Panc1 (cell line): ENCODE measurements at regions not wholly inside any gene's neighbourhood (a gene's known extent, or its start where the extent isn't known, plus 50 kb on each side); places are given as distances from the start of the nearest gene placed in this dataset.

Experiments used
- ATAC-seq: fragments of 200-7000 bp; cut with Tn5 transposase; 2 replicates; pipeline ENCODE4 v1.9.1; 2020; ENCODE audit warnings: mild to moderate bottlenecking, moderate library complexity
- BruUV-seq: library from RNA; stranded (reverse); fragments of 400-500 nt; replicated peaks from 2 replicates; lab custom pipeline; 2021; lab: Mats Ljungman, UMichigan
- CTCF ChIA-PET: fragments of 300-600 bp; sonication (Branson Sonifier 250); formaldehyde crosslinking; loops from one replicate; lab custom pipeline; 2022; ENCODE audit warnings: antibody characterized with exemption; lab: Charles Lee
- POLR2A ChIA-PET: fragments of 300-600 bp; sonication (Branson Sonifier 250); formaldehyde crosslinking; loops from one replicate; lab custom pipeline; 2022; ENCODE audit warnings: antibody characterized with exemption; lab: Charles Lee
- DNase-seq: peaks from one replicate; pipeline ENCODE4 v3.0.0-alpha.2; 2010; ENCODE audit warnings: low read depth, low spot score
- H3K27ac ChIP-seq: 2 replicates; pipeline ENCODE4 v1.5.1; 2011; ENCODE audit warnings: mild to moderate bottlenecking, low read length, inconsistent platforms
- H3K27me3 ChIP-seq: fragments of 200-500 bp; sonication (Bioruptor generic); 2 replicates; pipeline ENCODE4 v1.6.0; 2014; ENCODE audit warnings: low read length, inconsistent platforms; ENCODE audit not compliant: control insufficient read depth, insufficient read depth
- H3K36me3 ChIP-seq: fragments of 200-500 bp; sonication (Bioruptor generic); 2 replicates; pipeline ENCODE4 v1.5.1; 2014; ENCODE audit warnings: inconsistent platforms, mild to moderate bottlenecking, low read length, moderate library complexity; ENCODE audit not compliant: control insufficient read depth, insufficient read depth
- H3K4me1 ChIP-seq: 2 replicates; pipeline ENCODE4 v1.5.1; 2011; ENCODE audit warnings: inconsistent platforms, mild to moderate bottlenecking, low read length, moderate library complexity; ENCODE audit not compliant: control insufficient read depth, insufficient read depth
- H3K4me3 ChIP-seq, 2 experiments: 2 replicates each; pipeline ENCODE4 v1.5.1; 2011 to 2012; ENCODE audit warnings: low read depth in 2 of 2, low read length in 2 of 2, mild to moderate bottlenecking in 2 of 2, inconsistent platforms in 1 of 2, moderate library complexity in 1 of 2
- H3K9me3 ChIP-seq: fragments of 200-500 bp; sonication (Bioruptor generic); 2 replicates; pipeline ENCODE4 v1.5.1; 2014; ENCODE audit warnings: low read depth, mild to moderate bottlenecking, inconsistent platforms, low read length, moderate library complexity; ENCODE audit not compliant: control insufficient read depth, insufficient read depth
- POLR2AphosphoS5 ChIP-seq: IDR thresholded peaks from 2 replicates; pipeline ENCODE4 v1.6.1; 2012; ENCODE audit warnings: mild to moderate bottlenecking, low read depth, low read length, moderate library complexity
- SIN3A ChIP-seq: IDR thresholded peaks from 2 replicates; pipeline ENCODE4 v1.6.1; 2012; ENCODE audit warnings: low read depth, mild to moderate bottlenecking, low read length, moderate library complexity, borderline replicate concordance; ENCODE audit not compliant: insufficient read depth
- TCF7L2 ChIP-seq: IDR thresholded peaks from 2 replicates; pipeline ENCODE4 v1.6.1; 2011; ENCODE audit warnings: mild to moderate bottlenecking, low read depth, low read length, inconsistent platforms
- in situ Hi-C: cut with HindIII; loops from 2 replicates; pipeline ENCODE4 v1.10.0; 2016; ENCODE audit warnings: low sequenced_read_pairs, low pct_unique_long_range_greater_than_20kb
- intact Hi-C: fragments of 100-400 bp; cut with micrococcal nuclease; formaldehyde crosslinking; loops from one replicate; pipeline ENCODE4 v1.10.0; 2022; ENCODE audit not compliant: unreplicated experiment
- TF ChIP-seq, protein P1 (sequence below), 2 experiments: IDR thresholded peaks; 2 replicates each; pipeline ENCODE4 v1.6.1; 2011 to 2012; ENCODE audit warnings: low read depth in 2 of 2, control low read depth in 1 of 2, low read length in 1 of 2, mild to moderate bottlenecking in 1 of 2, moderate library complexity in 1 of 2; ENCODE audit not compliant: insufficient read depth in 1 of 2
- TF ChIP-seq, protein P2 (sequence below): fragments of 450-650 bp; IDR thresholded peaks from 2 replicates; pipeline ENCODE4 v1.5.1; 2017; ENCODE audit warnings: mild to moderate bottlenecking

DNA sequence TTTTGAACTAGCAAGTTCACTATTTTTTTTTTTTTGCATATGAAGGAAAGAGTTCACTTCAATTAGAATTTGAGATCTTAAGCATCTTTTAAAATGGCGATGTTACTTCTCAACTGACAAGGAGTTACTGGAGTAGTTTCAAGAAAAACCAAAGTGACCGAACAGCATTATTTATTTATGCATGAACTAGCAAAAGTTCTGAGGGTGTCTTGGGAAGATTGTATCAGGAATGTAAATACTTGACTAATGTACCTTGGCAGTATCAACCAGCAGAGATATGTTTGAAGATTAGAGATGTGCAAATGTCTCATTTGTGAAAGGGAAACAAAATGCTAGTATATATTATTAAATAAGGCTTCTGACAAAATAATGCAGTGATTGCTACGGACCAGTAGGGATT is 203.9 kb downstream of the KBTBD8 start:
- H3K9me3 ChIP-seq = no peaks in the 10 kb centered on the region
- TF ChIP-seq, protein P1, sequence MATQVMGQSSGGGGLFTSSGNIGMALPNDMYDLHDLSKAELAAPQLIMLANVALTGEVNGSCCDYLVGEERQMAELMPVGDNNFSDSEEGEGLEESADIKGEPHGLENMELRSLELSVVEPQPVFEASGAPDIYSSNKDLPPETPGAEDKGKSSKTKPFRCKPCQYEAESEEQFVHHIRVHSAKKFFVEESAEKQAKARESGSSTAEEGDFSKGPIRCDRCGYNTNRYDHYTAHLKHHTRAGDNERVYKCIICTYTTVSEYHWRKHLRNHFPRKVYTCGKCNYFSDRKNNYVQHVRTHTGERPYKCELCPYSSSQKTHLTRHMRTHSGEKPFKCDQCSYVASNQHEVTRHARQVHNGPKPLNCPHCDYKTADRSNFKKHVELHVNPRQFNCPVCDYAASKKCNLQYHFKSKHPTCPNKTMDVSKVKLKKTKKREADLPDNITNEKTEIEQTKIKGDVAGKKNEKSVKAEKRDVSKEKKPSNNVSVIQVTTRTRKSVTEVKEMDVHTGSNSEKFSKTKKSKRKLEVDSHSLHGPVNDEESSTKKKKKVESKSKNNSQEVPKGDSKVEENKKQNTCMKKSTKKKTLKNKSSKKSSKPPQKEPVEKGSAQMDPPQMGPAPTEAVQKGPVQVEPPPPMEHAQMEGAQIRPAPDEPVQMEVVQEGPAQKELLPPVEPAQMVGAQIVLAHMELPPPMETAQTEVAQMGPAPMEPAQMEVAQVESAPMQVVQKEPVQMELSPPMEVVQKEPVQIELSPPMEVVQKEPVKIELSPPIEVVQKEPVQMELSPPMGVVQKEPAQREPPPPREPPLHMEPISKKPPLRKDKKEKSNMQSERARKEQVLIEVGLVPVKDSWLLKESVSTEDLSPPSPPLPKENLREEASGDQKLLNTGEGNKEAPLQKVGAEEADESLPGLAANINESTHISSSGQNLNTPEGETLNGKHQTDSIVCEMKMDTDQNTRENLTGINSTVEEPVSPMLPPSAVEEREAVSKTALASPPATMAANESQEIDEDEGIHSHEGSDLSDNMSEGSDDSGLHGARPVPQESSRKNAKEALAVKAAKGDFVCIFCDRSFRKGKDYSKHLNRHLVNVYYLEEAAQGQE (IDR thresholded peaks at IDR 0.05; ENCODE audit: insufficient read depth in 1 of 2, low read depth in 2 of 2, low read length in 1 of 2) = no peak
- TF ChIP-seq, protein P2, sequence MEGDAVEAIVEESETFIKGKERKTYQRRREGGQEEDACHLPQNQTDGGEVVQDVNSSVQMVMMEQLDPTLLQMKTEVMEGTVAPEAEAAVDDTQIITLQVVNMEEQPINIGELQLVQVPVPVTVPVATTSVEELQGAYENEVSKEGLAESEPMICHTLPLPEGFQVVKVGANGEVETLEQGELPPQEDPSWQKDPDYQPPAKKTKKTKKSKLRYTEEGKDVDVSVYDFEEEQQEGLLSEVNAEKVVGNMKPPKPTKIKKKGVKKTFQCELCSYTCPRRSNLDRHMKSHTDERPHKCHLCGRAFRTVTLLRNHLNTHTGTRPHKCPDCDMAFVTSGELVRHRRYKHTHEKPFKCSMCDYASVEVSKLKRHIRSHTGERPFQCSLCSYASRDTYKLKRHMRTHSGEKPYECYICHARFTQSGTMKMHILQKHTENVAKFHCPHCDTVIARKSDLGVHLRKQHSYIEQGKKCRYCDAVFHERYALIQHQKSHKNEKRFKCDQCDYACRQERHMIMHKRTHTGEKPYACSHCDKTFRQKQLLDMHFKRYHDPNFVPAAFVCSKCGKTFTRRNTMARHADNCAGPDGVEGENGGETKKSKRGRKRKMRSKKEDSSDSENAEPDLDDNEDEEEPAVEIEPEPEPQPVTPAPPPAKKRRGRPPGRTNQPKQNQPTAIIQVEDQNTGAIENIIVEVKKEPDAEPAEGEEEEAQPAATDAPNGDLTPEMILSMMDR = no peak
- no peak for TF ChIP-seq SIN3A
- TF ChIP-seq TCF7L2 = no peak
- TF ChIP-seq POLR2AphosphoS5 = no peak
- no peak overlapping the region for H3K4me3 ChIP-seq
- no peaks in the 10 kb centered on the region for H3K36me3 ChIP-seq
- ChIA-PET POLR2A (no interaction called here), CTCF (no interaction called here)
- no peak overlapping the region for H3K27ac ChIP-seq
- ATAC-seq = no peak
- in situ Hi-C loops = no loop called here
- intact Hi-C loops = no loop called here
- BruUV-seq = no TSS peak
- H3K27me3 ChIP-seq = no peaks in the 10 kb centered on the region
- H3K4me1 ChIP-seq = no peaks in the 10 kb centered on the region
- no peak for DNase-seq

DNA sequence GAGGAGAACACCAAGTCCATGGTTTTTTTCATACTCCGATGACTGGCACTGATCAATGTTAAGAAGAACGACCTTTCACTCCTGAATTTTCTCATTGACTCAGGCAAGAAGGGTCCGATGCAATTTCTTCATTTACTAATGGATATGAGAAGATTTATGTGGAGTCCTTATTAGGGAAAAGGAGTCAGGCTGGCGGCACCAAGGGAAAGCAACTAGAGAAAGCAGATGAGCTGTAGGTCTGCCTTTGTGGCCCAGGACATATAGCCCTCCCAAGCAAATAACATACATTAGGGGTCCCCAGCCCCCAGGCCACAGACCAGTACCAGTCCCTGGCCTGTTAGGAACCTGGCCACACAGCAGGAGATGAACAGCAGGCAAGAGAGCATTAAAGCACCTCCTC is 206.8 kb downstream of the KBTBD8 start:
- no peaks in the 10 kb centered on the region for H3K9me3 ChIP-seq
- CTCF ChIA-PET = no interaction called here
- H3K27ac ChIP-seq = no peak overlapping the region
- BruUV-seq = no TSS peak
- intact Hi-C loops = no loop called here
- ATAC-seq (no peak), DNase-seq (no peak)
- in situ Hi-C loops = no loop called here
- POLR2A ChIA-PET = no interaction called here
- TF ChIP-seq, protein P1 (IDR thresholded peaks at IDR 0.05; ENCODE audit: insufficient read depth in 1 of 2, low read depth in 2 of 2, low read length in 1 of 2) = no peak
- TF ChIP-seq, protein P2 = no peak
- TF ChIP-seq SIN3A (no peak), TCF7L2 (no peak), POLR2AphosphoS5 (no peak)
- H3K36me3 ChIP-seq = no peaks in the 10 kb centered on the region
- H3K4me1 ChIP-seq = no peaks in the 10 kb centered on the region
- no peaks in the 10 kb centered on the region for H3K27me3 ChIP-seq
- no peak overlapping the region for H3K4me3 ChIP-seq
